ENCODE measurements at regions not wholly inside any gene's neighbourhood (a gene's known extent, or its start where the extent isn't known, plus 50 kb on each side); places are given as distances from the start of the nearest gene placed in this dataset.

GRCh38 chr9:78938821-78939220 is 632.9 kb upstream of the TLE4 start (continued):
- no peak for TF ChIP-seq USF2 (IDR thresholded peaks at IDR 0.05; ENCODE audit: low read length)
- TF ChIP-seq EGR1 (IDR thresholded peaks at IDR 0.05; ENCODE audit: borderline replicate concordance, low read depth, low read length) = no peak
